OCI-LY1 (cell line): ENCODE measurements at regions not wholly inside any gene's neighbourhood (a gene's known extent, or its start where the extent isn't known, plus 50 kb on each side); places are given as distances from the start of the nearest gene placed in this dataset.

Experiments
- H2AFZ ChIP-seq: fragments of 200-600 bp; sonication (generic), shearing (Covaris generic); 2 replicates; pipeline ENCODE4 v1.6.0; 2014; ENCODE audit warnings: antibody characterized with exemption, mild to moderate bottlenecking, low read length
- H3F3A ChIP-seq: fragments of 200-600 bp; sonication (generic), shearing (Covaris generic); 2 replicates; pipeline ENCODE4 v1.6.0; 2014; ENCODE audit warnings: mild to moderate bottlenecking, antibody characterized with exemption, low read length, moderate library complexity; ENCODE audit not compliant: insufficient read depth
- H3K27ac ChIP-seq: fragments of 200-600 bp; sonication (generic); 2 replicates; pipeline ENCODE4 v1.5.1; 2014; ENCODE audit warnings: low read length, mixed run types, mild to moderate bottlenecking, low read depth; ENCODE audit not compliant: poor library complexity, severe bottlenecking
- H3K27me3 ChIP-seq: fragments of 200-600 bp; sonication (generic); 2 replicates; pipeline ENCODE4 v1.6.0; 2014; ENCODE audit warnings: antibody characterized with exemption, mild to moderate bottlenecking, low read length, moderate library complexity; ENCODE audit not compliant: insufficient read depth
- H3K36me3 ChIP-seq: fragments of 200-600 bp; sonication (generic); 2 replicates; pipeline ENCODE4 v1.6.1; 2014; ENCODE audit warnings: mild to moderate bottlenecking, antibody characterized with exemption, low read length, moderate library complexity, mixed read lengths; ENCODE audit not compliant: insufficient read depth
- H3K4me1 ChIP-seq: fragments of 200-600 bp; sonication (generic); 2 replicates; pipeline ENCODE4 v1.5.1; 2014; ENCODE audit warnings: mild to moderate bottlenecking, low read length, moderate library complexity; ENCODE audit not compliant: insufficient read depth, severe bottlenecking
- H3K4me2 ChIP-seq: fragments of 200-600 bp; sonication (generic), shearing (Covaris generic); 2 replicates; pipeline ENCODE4 v1.6.1; 2014; ENCODE audit warnings: low read length
- H3K4me3 ChIP-seq: fragments of 200-600 bp; sonication (generic); 2 replicates; pipeline ENCODE4 v1.5.1; 2014; ENCODE audit warnings: low read length, low read depth, mild to moderate bottlenecking, mixed read lengths; ENCODE audit not compliant: poor library complexity, severe bottlenecking
- H3K79me2 ChIP-seq: fragments of 200-600 bp; shearing (Covaris generic); 2 replicates; pipeline ENCODE4 v1.6.1; 2016; ENCODE audit warnings: mixed run types, low read length, mixed read lengths; ENCODE audit not compliant: insufficient read depth
- H3K9ac ChIP-seq: fragments of 200-600 bp; sonication (generic), shearing (Covaris generic); 2 replicates; pipeline ENCODE4 v1.6.1; 2014; ENCODE audit warnings: mild to moderate bottlenecking, low read length, mixed read lengths
- H3K9me2 ChIP-seq: fragments of 200-600 bp; sonication (generic), shearing (Covaris generic); 2 replicates; pipeline ENCODE4 v1.6.1; 2014; ENCODE audit warnings: low read depth, mild to moderate bottlenecking, low read length, mixed read lengths
- H3K9me3 ChIP-seq: fragments of 200-600 bp; shearing (Covaris generic); 2 replicates; pipeline ENCODE4 v1.6.1; 2014; ENCODE audit warnings: low read length, mixed read lengths
- H4K20me1 ChIP-seq: fragments of 200-600 bp; sonication (generic), shearing (Covaris generic); 2 replicates; pipeline ENCODE4 v1.6.0; 2016; ENCODE audit warnings: mild to moderate bottlenecking, low read length; ENCODE audit not compliant: insufficient read depth
- CTCF ChIP-seq: fragments of 200-600 bp; sonication (generic), shearing (Covaris generic); IDR thresholded peaks from 2 replicates; pipeline ENCODE4 v1.5.1; 2017; ENCODE audit warnings: mild to moderate bottlenecking, antibody characterized with exemption, low read length, moderate library complexity, mixed read lengths
- EZH2 ChIP-seq: fragments of 200-600 bp; sonication (generic), shearing (Covaris generic); IDR thresholded peaks from 2 replicates; pipeline ENCODE4 v1.8.0; 2017; ENCODE audit warnings: borderline replicate concordance, mixed run types, mild to moderate bottlenecking, antibody characterized with exemption, low read length, moderate library complexity, mixed read lengths

DNA sequence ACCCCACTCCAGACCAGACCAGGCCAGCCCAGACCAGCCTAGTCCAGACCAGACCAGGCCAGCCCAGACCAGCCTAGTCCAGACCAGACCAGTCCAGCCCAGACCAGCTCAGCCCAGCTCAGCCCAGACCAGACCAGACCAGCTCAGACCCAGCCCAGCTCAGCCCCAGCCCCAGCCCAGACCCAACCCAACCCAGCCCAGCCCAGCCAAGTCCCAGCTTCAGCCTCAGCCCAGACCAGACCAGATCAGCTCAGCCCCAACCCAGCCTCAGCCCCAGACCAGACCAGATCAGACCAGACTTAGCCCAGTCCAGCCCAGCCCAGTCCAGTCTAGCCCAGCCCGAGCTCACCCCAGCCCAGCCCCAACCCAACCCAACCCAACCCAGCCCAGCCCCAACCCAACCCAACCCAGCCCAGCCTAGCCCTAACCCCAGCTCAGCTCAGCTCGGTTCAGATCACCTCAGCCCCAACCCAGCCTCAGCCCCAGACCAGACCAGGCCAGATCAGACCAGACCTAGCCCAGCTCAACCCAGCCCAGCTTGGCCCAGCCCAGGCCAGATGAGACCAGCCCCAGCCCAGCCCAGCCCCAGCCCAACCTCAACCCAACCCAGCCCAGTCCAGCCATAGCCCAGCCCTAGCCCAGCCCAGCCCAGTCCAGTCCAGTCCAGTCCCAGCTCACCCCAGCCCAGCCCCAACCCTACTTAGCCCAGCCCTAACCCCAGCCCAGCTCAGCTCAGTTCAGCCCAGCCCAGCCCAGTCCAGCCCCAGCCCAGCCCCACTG is 204.7 kb downstream of the BCL11B start:
- H3K9me2 ChIP-seq, result no peaks in the 10 kb centered on the region
- no peaks in the 10 kb centered on the region for H4K20me1 ChIP-seq
- H3K36me3 ChIP-seq, result no peaks in the 10 kb centered on the region
- H3K9ac ChIP-seq, result no peak overlapping the region
- no peaks in the 10 kb centered on the region for H3K9me3 ChIP-seq
- no peak overlapping the region for H3K27ac ChIP-seq
- H3K27me3 ChIP-seq, result no peaks in the 10 kb centered on the region
- TF ChIP-seq EZH2 (no peak), CTCF (no peak)
- H3K4me3 ChIP-seq, result no peak overlapping the region
- H2AFZ ChIP-seq, result no peak overlapping the region
- H3K79me2 ChIP-seq, result no peaks in the 10 kb centered on the region
- no peaks in the 10 kb centered on the region for H3K4me1 ChIP-seq
- H3K4me2 ChIP-seq, result no peak overlapping the region
- H3F3A ChIP-seq, result no peaks in the 10 kb centered on the region

GRCh38 chr14:99067927-99068326 is 204.1 kb downstream of the BCL11B start:
- H3K9me2 ChIP-seq, result no peaks in the 10 kb centered on the region
- H3K79me2 ChIP-seq, result no peaks in the 10 kb centered on the region
- no peak overlapping the region for H3K4me2 ChIP-seq
- no peaks in the 10 kb centered on the region for H3K4me1 ChIP-seq
- H3K36me3 ChIP-seq, result no peaks in the 10 kb centered on the region
- H3K4me3 ChIP-seq, result no peak overlapping the region
- TF ChIP-seq CTCF (no peak), EZH2 (no peak)
- H3K9ac ChIP-seq, result no peak overlapping the region
- no peak overlapping the region for H3K27ac ChIP-seq
- H4K20me1 ChIP-seq, result no peaks in the 10 kb centered on the region
- no peak overlapping the region for H2AFZ ChIP-seq
- no peaks in the 10 kb centered on the region for H3K27me3 ChIP-seq
- H3K9me3 ChIP-seq, result no peaks in the 10 kb centered on the region
- H3F3A ChIP-seq, result no peaks in the 10 kb centered on the region

GRCh38 chr14:99069946-99070345 is 202.1 kb downstream of the BCL11B start:
- Histone ChIP-seq H4K20me1 (no peaks in the 10 kb centered on the region), H3K4me3 (no peak overlapping the region), H3K9ac (no peak overlapping the region), H3K9me3 (no peaks in the 10 kb centered on the region), H3K4me2 (no peak overlapping the region), H3K9me2 (no peaks in the 10 kb centered on the region), H3K36me3 (no peaks in the 10 kb centered on the region), H2AFZ (no peak overlapping the region), H3K4me1 (no peaks in the 10 kb centered on the region), H3K27me3 (no peaks in the 10 kb centered on the region), H3K27ac (no peak overlapping the region), H3K79me2 (no peaks in the 10 kb centered on the region), H3F3A (no peaks in the 10 kb centered on the region)
- TF ChIP-seq EZH2, result no peak
- TF ChIP-seq CTCF, result no peak
